ENCODE measurements at regions not wholly inside any gene's neighbourhood (a gene's known extent, or its start where the extent isn't known, plus 50 kb on each side); places are given as distances from the start of the nearest gene placed in this dataset.

DNA sequence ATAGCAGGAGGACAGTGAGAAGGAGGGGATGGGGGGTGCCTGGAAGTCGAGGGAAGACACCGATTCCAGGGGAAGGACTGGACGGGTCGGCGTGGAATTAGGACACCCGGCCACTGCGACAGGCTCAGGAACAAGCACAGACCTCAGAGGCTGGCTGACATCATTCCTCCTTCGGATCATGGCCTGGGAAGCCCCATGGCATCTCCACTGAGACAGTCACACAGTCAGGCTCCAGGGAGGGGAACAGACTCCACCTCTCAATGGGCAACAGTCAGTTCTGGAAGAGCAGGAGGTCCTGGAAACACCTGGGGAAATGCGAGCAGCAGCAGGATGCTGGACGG is 67.9 kb upstream of the FBRSL1 start:
- TF ChIP-seq CTCF (IDR thresholded peaks at IDR 0.05): no peak
- TF ChIP-seq POLR2A (IDR thresholded peaks at IDR 0.05): no peak

Measured in body of pancreas (tissue), 4 donors.